HTR-8/SVneo (cell line): ENCODE measurements at regions not wholly inside any gene's neighbourhood (a gene's known extent, or its start where the extent isn't known, plus 50 kb on each side); places are given as distances from the start of the nearest gene placed in this dataset.

Source experiments
- DNase-seq: peaks from one replicate; pipeline ENCODE4 v3.0.0; 2011; ENCODE audit warnings: low spot score, mixed read lengths; ENCODE audit not compliant: insufficient read length
- FAIRE-seq: peaks from 2 replicates; lab custom pipeline; 2011; peaks lifted over from hg19 to GRCh38; lab: Jason Lieb, UNC

- DNase-seq, result no peak
- FAIRE-seq, result no peak
Measured at GRCh38 chr3:168914662-168915061, 748.9 kb downstream of the MECOM start.

GRCh38 chr3:168909260-168909659 is 754.3 kb downstream of the MECOM start:
- no peak for FAIRE-seq
- DNase-seq, result no peak

- DNase-seq (no peak), FAIRE-seq (no peak)
Measured at GRCh38 chr3:168895419-168895818, 768.1 kb downstream of the MECOM start.

GRCh38 chr3:168894214-168894613 is 769.3 kb downstream of the MECOM start:
- no peak for DNase-seq
- FAIRE-seq, result no peak

- DNase-seq (no peak), FAIRE-seq (no peak)
Measured at GRCh38 chr3:168889666-168890065, 773.8 kb downstream of the MECOM start.

GRCh38 chr3:168888781-168889180 is 774.7 kb downstream of the MECOM start:
- FAIRE-seq (no peak), DNase-seq (no peak)

- no peak for DNase-seq
Measured at GRCh38 chr3:168885028-168885427, 778.5 kb downstream of the MECOM start.

GRCh38 chr3:168884353-168884903 is 779.1 kb downstream of the MECOM start:
- FAIRE-seq, result no peak
- DNase-seq, result peak; percentile 4

More at GRCh38 chr3:168885028-168885427, 778.5 kb downstream of the MECOM start:
- FAIRE-seq, result no peak

- DNase-seq (no peak), FAIRE-seq (no peak)
Measured at GRCh38 chr3:168883145-168883544, 780.4 kb downstream of the MECOM start.

GRCh38 chr3:168881804-168882203 is 781.7 kb downstream of the MECOM start:
- DNase-seq, result no peak
- FAIRE-seq, result no peak

- FAIRE-seq, result no peak
Measured at GRCh38 chr3:168878655-168879054, 782.9 kb upstream of the GOLIM4 start.

GRCh38 chr3:168877899-168878298 is 782.2 kb upstream of the GOLIM4 start:
- DNase-seq, result no peak
- no peak for FAIRE-seq

More at GRCh38 chr3:168878655-168879054, 782.9 kb upstream of the GOLIM4 start:
- no peak for DNase-seq

- no peak for FAIRE-seq
- no peak for DNase-seq
Measured at GRCh38 chr3:168876346-168877035, 780.8 kb upstream of the GOLIM4 start.

- FAIRE-seq (no peak), DNase-seq (no peak)
Measured at GRCh38 chr3:168872826-168873225, 777.1 kb upstream of the GOLIM4 start.

- FAIRE-seq (no peak), DNase-seq (no peak)
Measured at GRCh38 chr3:168870892-168871291, 775.2 kb upstream of the GOLIM4 start.

- FAIRE-seq (no peak), DNase-seq (no peak)
Measured at GRCh38 chr3:168865022-168865551, 769.4 kb upstream of the GOLIM4 start.

- DNase-seq (no peak), FAIRE-seq (no peak)
Measured at GRCh38 chr3:168864107-168865021, 768.6 kb upstream of the GOLIM4 start.

GRCh38 chr3:168863561-168863960 is 767.8 kb upstream of the GOLIM4 start:
- DNase-seq (no peak), FAIRE-seq (no peak)

- FAIRE-seq, result no peak
- DNase-seq, result no peak
Measured at GRCh38 chr3:168862466-168862865, 766.7 kb upstream of the GOLIM4 start.

- FAIRE-seq (no peak), DNase-seq (no peak)
Measured at GRCh38 chr3:168860592-168860991, 764.9 kb upstream of the GOLIM4 start.

- FAIRE-seq, result no peak
- DNase-seq, result no peak
Measured at GRCh38 chr3:168860028-168860427, 764.3 kb upstream of the GOLIM4 start.
